ENCODE measurements at regions not wholly inside any gene's neighbourhood (a gene's known extent, or its start where the extent isn't known, plus 50 kb on each side); places are given as distances from the start of the nearest gene placed in this dataset.

- Histone ChIP-seq H3K27ac (no peak overlapping the region), H3K4me1 (replicated peaks) (no peaks in the 10 kb centered on the region), H3K4me3 (no peak overlapping the region), H3K27me3 (replicated peaks; ENCODE audit: insufficient read depth) (no peaks in the 10 kb centered on the region), H3K9me3 (no peaks in the 10 kb centered on the region), H3K36me3 (no peaks in the 10 kb centered on the region)
- no peak for DNase-seq (ENCODE audit: low spot score)
- WGBS, result 34% methylated on average over 2 of the region's 2 CpGs
- no peak for TF ChIP-seq POLR2A (IDR thresholded peaks at IDR 0.05)
- no peak for TF ChIP-seq CTCF (IDR thresholded peaks at IDR 0.05)
- no peak for TF ChIP-seq POLR2AphosphoS5 (IDR thresholded peaks at IDR 0.05)
- intact Hi-C loops (cut with DNase I), result no loop called here
Measured at GRCh38 chr4:63901304-63901703, 507.9 kb downstream of the TECRL start.

DNA sequence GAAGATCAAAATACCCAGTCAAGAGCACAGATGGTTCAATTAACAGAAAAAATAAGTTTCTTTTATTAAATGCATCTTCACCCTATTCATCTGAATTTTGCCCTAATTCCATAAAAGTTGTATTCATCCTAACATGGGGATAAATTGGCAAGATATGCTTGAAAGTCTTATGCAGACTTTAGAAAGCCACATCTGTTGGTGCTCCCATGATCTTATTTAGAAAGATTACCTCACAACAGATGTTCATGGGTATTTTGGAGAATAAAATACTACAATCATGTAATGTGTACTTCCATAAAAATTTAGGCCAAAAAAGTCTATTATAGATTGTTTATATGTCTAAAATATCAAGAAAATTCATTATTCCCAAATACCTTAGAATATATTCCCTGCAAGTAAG is 510.3 kb downstream of the TECRL start:
- TF ChIP-seq CTCF (IDR thresholded peaks at IDR 0.05), result no peak
- TF ChIP-seq POLR2A (IDR thresholded peaks at IDR 0.05), result no peak
- TF ChIP-seq POLR2AphosphoS5 (IDR thresholded peaks at IDR 0.05), result no peak
- no peak for DNase-seq (ENCODE audit: low spot score)
- intact Hi-C loops (cut with DNase I), result no loop called here

GRCh38 chr4:63894161-63894560 is 515.1 kb downstream of the TECRL start:
- no peaks in the 10 kb centered on the region for H3K4me1 ChIP-seq (replicated peaks)
- H3K27ac ChIP-seq, result no peak overlapping the region
- no peak for DNase-seq (ENCODE audit: low spot score)
- TF ChIP-seq CTCF (IDR thresholded peaks at IDR 0.05) (no peak), POLR2AphosphoS5 (IDR thresholded peaks at IDR 0.05) (no peak), POLR2A (IDR thresholded peaks at IDR 0.05) (no peak)
- H3K4me3 ChIP-seq, result no peak overlapping the region
- no peaks in the 10 kb centered on the region for H3K36me3 ChIP-seq
- no peaks in the 10 kb centered on the region for H3K9me3 ChIP-seq
- no peaks in the 10 kb centered on the region for H3K27me3 ChIP-seq (replicated peaks; ENCODE audit: insufficient read depth)
- intact Hi-C loops (cut with DNase I), result no loop called here

More for the DNA sequence above, 510.3 kb downstream of the TECRL start:
- Histone ChIP-seq H3K36me3 (no peaks in the 10 kb centered on the region), H3K9me3 (no peaks in the 10 kb centered on the region), H3K27ac (no peak overlapping the region), H3K4me1 (replicated peaks) (no peaks in the 10 kb centered on the region), H3K27me3 (replicated peaks; ENCODE audit: insufficient read depth) (no peaks in the 10 kb centered on the region), H3K4me3 (no peak overlapping the region)

DNA sequence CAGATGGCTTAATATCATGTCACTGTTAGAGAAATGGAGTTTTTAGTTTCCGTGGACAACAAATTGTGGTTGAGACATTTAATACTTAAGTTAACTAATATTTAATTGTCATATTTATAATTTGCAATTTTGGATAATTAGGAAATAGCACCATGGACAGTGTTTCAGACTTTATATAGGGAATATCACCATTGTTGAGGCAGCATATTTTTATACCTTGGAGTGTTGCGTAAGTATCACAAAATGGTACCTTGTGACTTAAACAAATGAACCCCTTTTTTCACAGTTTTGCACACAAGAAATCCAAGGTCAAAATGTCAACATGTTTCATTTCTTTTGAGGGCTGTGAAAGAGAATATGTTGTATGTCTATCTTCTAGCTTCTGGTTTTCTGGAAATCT is 539.9 kb downstream of the TECRL start:
- H3K4me1 ChIP-seq (replicated peaks), result no peaks in the 10 kb centered on the region
- TF ChIP-seq CTCF (IDR thresholded peaks at IDR 0.05), result no peak
- TF ChIP-seq POLR2A (IDR thresholded peaks at IDR 0.05), result no peak
- no peak for TF ChIP-seq POLR2AphosphoS5 (IDR thresholded peaks at IDR 0.05)
- H3K36me3 ChIP-seq, result no peaks in the 10 kb centered on the region
- no peaks in the 10 kb centered on the region for H3K9me3 ChIP-seq
- DNase-seq (ENCODE audit: low spot score), result no peak
- H3K27me3 ChIP-seq (replicated peaks; ENCODE audit: insufficient read depth), result no peaks in the 10 kb centered on the region
- H3K4me3 ChIP-seq, result no peak overlapping the region
- intact Hi-C loops (cut with DNase I), result no loop called here
- WGBS, result 95% methylated on average over 2 of the region's 2 CpGs
- H3K27ac ChIP-seq, result no peak overlapping the region

- no peak for TF ChIP-seq POLR2A (IDR thresholded peaks at IDR 0.05)
- no peak for TF ChIP-seq CTCF (IDR thresholded peaks at IDR 0.05)
- no peak for TF ChIP-seq POLR2AphosphoS5 (IDR thresholded peaks at IDR 0.05)
- intact Hi-C loops (cut with DNase I), result no loop called here
- no peak for DNase-seq (ENCODE audit: low spot score)
- no peak overlapping the region for H3K4me3 ChIP-seq
- 87% methylated on average over 2 of the region's 2 CpGs for WGBS
- no peaks in the 10 kb centered on the region for H3K9me3 ChIP-seq
- H3K36me3 ChIP-seq, result no peaks in the 10 kb centered on the region
- H3K27me3 ChIP-seq (replicated peaks; ENCODE audit: insufficient read depth), result no peaks in the 10 kb centered on the region
- no peaks in the 10 kb centered on the region for H3K4me1 ChIP-seq (replicated peaks)
- H3K27ac ChIP-seq, result no peak overlapping the region
Measured at GRCh38 chr4:63851496-63851895, 557.8 kb downstream of the TECRL start.

Measured in prostate gland (tissue), 2 donors.